PFSK-1 (cell line): ENCODE measurements at regions not wholly inside any gene's neighbourhood (a gene's known extent, or its start where the extent isn't known, plus 50 kb on each side); places are given as distances from the start of the nearest gene placed in this dataset.

Experiments
- FOXP2 ChIP-seq: optimal IDR thresholded peaks from 2 replicates; pipeline ENCODE3; 2011; ENCODE audit warnings: borderline replicate concordance, control low read depth, inconsistent platforms; ENCODE audit not compliant: insufficient read depth; ENCODE audit errors: extremely low read length, extremely low read depth
- POLR2AphosphoS5 ChIP-seq: IDR thresholded peaks from 2 replicates; pipeline ENCODE4 v1.6.1; 2012; ENCODE audit warnings: low read depth, mild to moderate bottlenecking, control low read depth, low read length, moderate library complexity
- REST ChIP-seq, 2 experiments: IDR thresholded peaks; 2 replicates each; pipeline versions ENCODE4 v1.6.1 to v1.8.0; 2011 to 2012; ENCODE audit warnings: low read depth in 2 of 2, low read length in 2 of 2, control low read depth in 1 of 2, inconsistent platforms in 1 of 2, mild to moderate bottlenecking in 1 of 2, moderate library complexity in 1 of 2; ENCODE audit not compliant: insufficient read depth in 1 of 2
- SIN3A ChIP-seq: IDR thresholded peaks from 2 replicates; pipeline ENCODE4 v1.6.1; 2012; ENCODE audit warnings: mild to moderate bottlenecking, low read length, moderate library complexity, borderline replicate concordance; ENCODE audit not compliant: insufficient read depth
- TAF1 ChIP-seq: IDR thresholded peaks from 2 replicates; pipeline ENCODE4 v1.6.1; 2012; ENCODE audit warnings: low read length, control low read depth, borderline replicate concordance; ENCODE audit not compliant: insufficient read depth

GRCh38 chr4:20444599-20445337 lies 193.1 kb downstream of the SLIT2 start:
- TF ChIP-seq POLR2AphosphoS5 = no peak
- TF ChIP-seq TAF1 = no peak
- TF ChIP-seq REST (IDR thresholded peaks at IDR 0.05; ENCODE audit: insufficient read depth in 1 of 2, low read depth in 2 of 2, low read length in 2 of 2) = no peak
- no peak for TF ChIP-seq SIN3A
- no peak for TF ChIP-seq FOXP2
